Panc1 (cell line): ENCODE measurements at regions not wholly inside any gene's neighbourhood (a gene's known extent, or its start where the extent isn't known, plus 50 kb on each side); places are given as distances from the start of the nearest gene placed in this dataset.

Experiments
- ATAC-seq: fragments of 200-7000 bp; cut with Tn5 transposase; 2 replicates; pipeline ENCODE4 v1.9.1; 2020; ENCODE audit warnings: mild to moderate bottlenecking, moderate library complexity
- BruUV-seq: library from RNA; stranded (reverse); fragments of 400-500 nt; replicated peaks from 2 replicates; lab custom pipeline; 2021; lab: Mats Ljungman, UMichigan
- CTCF ChIA-PET: fragments of 300-600 bp; sonication (Branson Sonifier 250); formaldehyde crosslinking; loops from one replicate; lab custom pipeline; 2022; ENCODE audit warnings: antibody characterized with exemption; lab: Charles Lee
- POLR2A ChIA-PET: fragments of 300-600 bp; sonication (Branson Sonifier 250); formaldehyde crosslinking; loops from one replicate; lab custom pipeline; 2022; ENCODE audit warnings: antibody characterized with exemption; lab: Charles Lee
- DNase-seq: peaks from one replicate; pipeline ENCODE4 v3.0.0-alpha.2; 2010; ENCODE audit warnings: low read depth, low spot score
- H3K27ac ChIP-seq: 2 replicates; pipeline ENCODE4 v1.5.1; 2011; ENCODE audit warnings: mild to moderate bottlenecking, low read length, inconsistent platforms
- H3K27me3 ChIP-seq: fragments of 200-500 bp; sonication (Bioruptor generic); 2 replicates; pipeline ENCODE4 v1.6.0; 2014; ENCODE audit warnings: low read length, inconsistent platforms; ENCODE audit not compliant: control insufficient read depth, insufficient read depth
- H3K36me3 ChIP-seq: fragments of 200-500 bp; sonication (Bioruptor generic); 2 replicates; pipeline ENCODE4 v1.5.1; 2014; ENCODE audit warnings: inconsistent platforms, mild to moderate bottlenecking, low read length, moderate library complexity; ENCODE audit not compliant: control insufficient read depth, insufficient read depth
- H3K4me1 ChIP-seq: 2 replicates; pipeline ENCODE4 v1.5.1; 2011; ENCODE audit warnings: inconsistent platforms, mild to moderate bottlenecking, low read length, moderate library complexity; ENCODE audit not compliant: control insufficient read depth, insufficient read depth
- H3K4me3 ChIP-seq, 2 experiments: 2 replicates each; pipeline ENCODE4 v1.5.1; 2011 to 2012; ENCODE audit warnings: low read depth in 2 of 2, low read length in 2 of 2, mild to moderate bottlenecking in 2 of 2, inconsistent platforms in 1 of 2, moderate library complexity in 1 of 2
- H3K9me3 ChIP-seq: fragments of 200-500 bp; sonication (Bioruptor generic); 2 replicates; pipeline ENCODE4 v1.5.1; 2014; ENCODE audit warnings: low read depth, mild to moderate bottlenecking, inconsistent platforms, low read length, moderate library complexity; ENCODE audit not compliant: control insufficient read depth, insufficient read depth
- CTCF ChIP-seq: fragments of 450-650 bp; IDR thresholded peaks from 2 replicates; pipeline ENCODE4 v1.5.1; 2017; ENCODE audit warnings: mild to moderate bottlenecking
- POLR2AphosphoS5 ChIP-seq: IDR thresholded peaks from 2 replicates; pipeline ENCODE4 v1.6.1; 2012; ENCODE audit warnings: mild to moderate bottlenecking, low read depth, low read length, moderate library complexity
- SIN3A ChIP-seq: IDR thresholded peaks from 2 replicates; pipeline ENCODE4 v1.6.1; 2012; ENCODE audit warnings: low read depth, mild to moderate bottlenecking, low read length, moderate library complexity, borderline replicate concordance; ENCODE audit not compliant: insufficient read depth
- TCF7L2 ChIP-seq: IDR thresholded peaks from 2 replicates; pipeline ENCODE4 v1.6.1; 2011; ENCODE audit warnings: mild to moderate bottlenecking, low read depth, low read length, inconsistent platforms
- in situ Hi-C: cut with HindIII; loops from 2 replicates; pipeline ENCODE4 v1.10.0; 2016; ENCODE audit warnings: low sequenced_read_pairs, low pct_unique_long_range_greater_than_20kb
- intact Hi-C: fragments of 100-400 bp; cut with micrococcal nuclease; formaldehyde crosslinking; loops from one replicate; pipeline ENCODE4 v1.10.0; 2022; ENCODE audit not compliant: unreplicated experiment
- TF ChIP-seq, protein P1 (sequence below), 2 experiments: IDR thresholded peaks; 2 replicates each; pipeline ENCODE4 v1.6.1; 2011 to 2012; ENCODE audit warnings: low read depth in 2 of 2, control low read depth in 1 of 2, low read length in 1 of 2, mild to moderate bottlenecking in 1 of 2, moderate library complexity in 1 of 2; ENCODE audit not compliant: insufficient read depth in 1 of 2

GRCh38 chr18:61736133-61736532 lies 156.7 kb downstream of the RNF152 start:
- in situ Hi-C loops, result no loop called here
- Histone ChIP-seq H3K4me1 (no peaks in the 10 kb centered on the region), H3K27me3 (no peaks in the 10 kb centered on the region), H3K9me3 (no peaks in the 10 kb centered on the region), H3K4me3 (no peak overlapping the region), H3K27ac (no peak overlapping the region), H3K36me3 (no peaks in the 10 kb centered on the region)
- ATAC-seq, result no peak
- ChIA-PET POLR2A (no interaction called here), CTCF (no interaction called here)
- BruUV-seq, result no TSS peak
- no peak for DNase-seq
- intact Hi-C loops, result no loop called here
- no peak for TF ChIP-seq CTCF
- TF ChIP-seq, protein P1, sequence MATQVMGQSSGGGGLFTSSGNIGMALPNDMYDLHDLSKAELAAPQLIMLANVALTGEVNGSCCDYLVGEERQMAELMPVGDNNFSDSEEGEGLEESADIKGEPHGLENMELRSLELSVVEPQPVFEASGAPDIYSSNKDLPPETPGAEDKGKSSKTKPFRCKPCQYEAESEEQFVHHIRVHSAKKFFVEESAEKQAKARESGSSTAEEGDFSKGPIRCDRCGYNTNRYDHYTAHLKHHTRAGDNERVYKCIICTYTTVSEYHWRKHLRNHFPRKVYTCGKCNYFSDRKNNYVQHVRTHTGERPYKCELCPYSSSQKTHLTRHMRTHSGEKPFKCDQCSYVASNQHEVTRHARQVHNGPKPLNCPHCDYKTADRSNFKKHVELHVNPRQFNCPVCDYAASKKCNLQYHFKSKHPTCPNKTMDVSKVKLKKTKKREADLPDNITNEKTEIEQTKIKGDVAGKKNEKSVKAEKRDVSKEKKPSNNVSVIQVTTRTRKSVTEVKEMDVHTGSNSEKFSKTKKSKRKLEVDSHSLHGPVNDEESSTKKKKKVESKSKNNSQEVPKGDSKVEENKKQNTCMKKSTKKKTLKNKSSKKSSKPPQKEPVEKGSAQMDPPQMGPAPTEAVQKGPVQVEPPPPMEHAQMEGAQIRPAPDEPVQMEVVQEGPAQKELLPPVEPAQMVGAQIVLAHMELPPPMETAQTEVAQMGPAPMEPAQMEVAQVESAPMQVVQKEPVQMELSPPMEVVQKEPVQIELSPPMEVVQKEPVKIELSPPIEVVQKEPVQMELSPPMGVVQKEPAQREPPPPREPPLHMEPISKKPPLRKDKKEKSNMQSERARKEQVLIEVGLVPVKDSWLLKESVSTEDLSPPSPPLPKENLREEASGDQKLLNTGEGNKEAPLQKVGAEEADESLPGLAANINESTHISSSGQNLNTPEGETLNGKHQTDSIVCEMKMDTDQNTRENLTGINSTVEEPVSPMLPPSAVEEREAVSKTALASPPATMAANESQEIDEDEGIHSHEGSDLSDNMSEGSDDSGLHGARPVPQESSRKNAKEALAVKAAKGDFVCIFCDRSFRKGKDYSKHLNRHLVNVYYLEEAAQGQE (IDR thresholded peaks at IDR 0.05; ENCODE audit: insufficient read depth in 1 of 2, low read depth in 2 of 2, low read length in 1 of 2), result no peak

DNA sequence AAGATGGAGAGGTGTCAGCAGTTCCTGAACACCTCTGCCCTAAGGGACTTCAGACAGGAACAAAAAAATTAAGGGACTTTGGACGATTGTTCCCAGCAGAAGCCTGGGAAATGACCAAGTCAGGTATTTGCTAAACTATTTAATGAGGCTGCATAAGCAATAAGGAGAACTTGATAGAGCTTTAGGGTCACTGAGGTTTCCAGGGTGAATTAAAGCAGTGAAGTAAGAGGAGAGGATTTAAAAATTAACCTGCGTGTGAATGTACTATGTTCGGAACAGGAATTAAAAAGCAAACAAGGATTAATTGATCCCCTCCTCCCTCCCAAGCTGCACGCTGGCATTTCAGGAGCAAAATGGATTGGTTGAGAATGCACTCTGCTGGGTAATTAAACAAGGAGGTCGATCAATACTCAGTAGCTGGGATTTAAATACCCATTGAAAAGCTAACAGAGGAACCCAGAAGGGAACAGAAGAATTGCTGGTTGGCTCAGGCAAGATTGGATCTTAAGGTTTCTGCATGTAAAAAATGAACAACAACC lies 157.2 kb downstream of the RNF152 start:
- ATAC-seq (no peak), DNase-seq (no peak)
- TF ChIP-seq, protein P1 (IDR thresholded peaks at IDR 0.05; ENCODE audit: insufficient read depth in 1 of 2, low read depth in 2 of 2, low read length in 1 of 2), result no peak
- TF ChIP-seq CTCF, result no peak
- TF ChIP-seq SIN3A, result no peak
- no peak for TF ChIP-seq TCF7L2
- TF ChIP-seq POLR2AphosphoS5, result no peak
- Histone ChIP-seq H3K9me3 (no peaks in the 10 kb centered on the region), H3K36me3 (no peaks in the 10 kb centered on the region), H3K4me3 (no peak overlapping the region), H3K27me3 (no peaks in the 10 kb centered on the region), H3K27ac (no peak overlapping the region), H3K4me1 (no peaks in the 10 kb centered on the region)
- intact Hi-C loops (no loop called here), in situ Hi-C loops (no loop called here)
- ChIA-PET POLR2A (no interaction called here), CTCF (no interaction called here)
- no TSS peak for BruUV-seq
